Astrocyte (in vitro differentiated cells and primary cell): ENCODE measurements at regions not wholly inside any gene's neighbourhood (a gene's known extent, or its start where the extent isn't known, plus 50 kb on each side); places are given as distances from the start of the nearest gene placed in this dataset.

Experiments used
- EZH2 ChIP-seq: IDR thresholded peaks from 2 replicates; pipeline ENCODE4 v1.6.1; 2012; ENCODE audit warnings: mild to moderate bottlenecking, low read length, inconsistent platforms; ENCODE audit not compliant: insufficient read depth
- TF ChIP-seq, protein P1 (sequence below): IDR thresholded peaks from 2 replicates; pipeline ENCODE4 v1.5.1; 2011; ENCODE audit warnings: low read depth, mild to moderate bottlenecking, inconsistent platforms, low read length, moderate library complexity; ENCODE audit not compliant: insufficient read depth

DNA sequence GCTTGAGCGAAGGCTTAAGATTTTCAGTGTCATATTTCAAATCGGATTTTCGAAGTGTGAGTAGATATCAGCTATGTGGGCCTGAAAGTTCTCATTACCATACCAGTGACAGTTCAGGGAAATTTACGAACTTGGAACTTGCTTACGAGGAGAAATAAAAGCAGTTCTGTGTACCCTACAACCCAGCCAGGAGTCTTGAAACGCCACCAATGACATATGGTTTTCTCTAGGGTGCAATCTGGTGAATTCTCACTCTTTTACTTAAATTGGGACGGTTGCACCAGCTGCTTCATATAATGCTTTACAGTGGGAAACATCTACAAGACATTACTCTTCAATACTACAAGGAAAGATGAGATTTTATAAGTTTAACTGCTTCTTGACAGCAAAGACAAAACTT lies 253.6 kb upstream of the FOXK1 start:
- TF ChIP-seq, protein P1, sequence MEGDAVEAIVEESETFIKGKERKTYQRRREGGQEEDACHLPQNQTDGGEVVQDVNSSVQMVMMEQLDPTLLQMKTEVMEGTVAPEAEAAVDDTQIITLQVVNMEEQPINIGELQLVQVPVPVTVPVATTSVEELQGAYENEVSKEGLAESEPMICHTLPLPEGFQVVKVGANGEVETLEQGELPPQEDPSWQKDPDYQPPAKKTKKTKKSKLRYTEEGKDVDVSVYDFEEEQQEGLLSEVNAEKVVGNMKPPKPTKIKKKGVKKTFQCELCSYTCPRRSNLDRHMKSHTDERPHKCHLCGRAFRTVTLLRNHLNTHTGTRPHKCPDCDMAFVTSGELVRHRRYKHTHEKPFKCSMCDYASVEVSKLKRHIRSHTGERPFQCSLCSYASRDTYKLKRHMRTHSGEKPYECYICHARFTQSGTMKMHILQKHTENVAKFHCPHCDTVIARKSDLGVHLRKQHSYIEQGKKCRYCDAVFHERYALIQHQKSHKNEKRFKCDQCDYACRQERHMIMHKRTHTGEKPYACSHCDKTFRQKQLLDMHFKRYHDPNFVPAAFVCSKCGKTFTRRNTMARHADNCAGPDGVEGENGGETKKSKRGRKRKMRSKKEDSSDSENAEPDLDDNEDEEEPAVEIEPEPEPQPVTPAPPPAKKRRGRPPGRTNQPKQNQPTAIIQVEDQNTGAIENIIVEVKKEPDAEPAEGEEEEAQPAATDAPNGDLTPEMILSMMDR: no peak
- TF ChIP-seq EZH2: no peak
